ENCODE measurements at regions not wholly inside any gene's neighbourhood (a gene's known extent, or its start where the extent isn't known, plus 50 kb on each side); places are given as distances from the start of the nearest gene placed in this dataset.
A peak's percentile ranks its signal among the peaks of the same experiment; 100 is the strongest.

GRCh38 chr12:3336606-3337311 lies 154.2 kb upstream of the PRMT8 start:
- no peak for DNase-seq

- DNase-seq, result no peak
Observed at GRCh38 chr12:3337944-3338343, 153.1 kb upstream of the PRMT8 start.

- no peak for DNase-seq
Observed at GRCh38 chr12:3339221-3339620, 151.8 kb upstream of the PRMT8 start.

- DNase-seq, result no peak
Observed at GRCh38 chr12:3341594-3341993, 149.4 kb upstream of the PRMT8 start.

GRCh38 chr12:3342051-3342450 lies 149.0 kb upstream of the PRMT8 start:
- DNase-seq, result peak; percentile 59

- no peak for DNase-seq
Observed at GRCh38 chr12:3348055-3348454, 142.9 kb upstream of the PRMT8 start.

- DNase-seq, result no peak
Observed at GRCh38 chr12:3350432-3350831, 140.6 kb upstream of the PRMT8 start.

GRCh38 chr12:3351731-3352130 lies 139.3 kb upstream of the PRMT8 start:
- DNase-seq, result no peak

- DNase-seq, result no peak
Observed at GRCh38 chr12:3352230-3352629, 138.8 kb upstream of the PRMT8 start.

- DNase-seq, result no peak
Observed at GRCh38 chr12:3353621-3354020, 137.4 kb upstream of the PRMT8 start.

- no peak for DNase-seq
Observed at GRCh38 chr12:3354586-3354985, 136.4 kb upstream of the PRMT8 start.

GRCh38 chr12:3355378-3355900 lies 135.6 kb upstream of the PRMT8 start:
- DNase-seq, result no peak

GRCh38 chr12:3357950-3358525 lies 133.0 kb upstream of the PRMT8 start:
- DNase-seq, result no peak

- no peak for DNase-seq
Observed at GRCh38 chr12:3359478-3359877, 131.5 kb upstream of the PRMT8 start.

- DNase-seq, result no peak
Observed at GRCh38 chr12:3361146-3361545, 129.9 kb upstream of the PRMT8 start.

GRCh38 chr12:3362737-3363136 lies 128.3 kb upstream of the PRMT8 start:
- DNase-seq, result no peak

- DNase-seq, result no peak
Observed at GRCh38 chr12:3363608-3364007, 127.4 kb upstream of the PRMT8 start.

- DNase-seq, result no peak
Observed at GRCh38 chr12:3364226-3364625, 126.8 kb upstream of the PRMT8 start.

- no peak for DNase-seq
Observed at GRCh38 chr12:3364661-3365462, 126.1 kb upstream of the PRMT8 start.

GRCh38 chr12:3365463-3366411 lies 125.3 kb upstream of the PRMT8 start:
- no peak for DNase-seq

GRCh38 chr12:3366451-3367110 lies 124.4 kb upstream of the PRMT8 start:
- no peak for DNase-seq

All from NCI-H1436 (cell line).